SW480 (cell line): ENCODE measurements at regions not wholly inside any gene's neighbourhood (a gene's known extent, or its start where the extent isn't known, plus 50 kb on each side); places are given as distances from the start of the nearest gene placed in this dataset.
A peak's percentile ranks its signal among the peaks of the same experiment; 100 is the strongest.

Experiments used
- DNase-seq: peaks from one replicate; pipeline ENCODE4 v3.0.0-alpha.2; 2016; ENCODE audit warnings: low spot score

GRCh38 chr13:76795701-76796695, 90.2 kb downstream of the KCTD12 start:
- no peak for DNase-seq

- DNase-seq, result no peak
These were observed 93.4 kb downstream of the KCTD12 start for GRCh38 chr13:76792731-76793347.

- DNase-seq, result no peak
These were observed 95.0 kb downstream of the KCTD12 start for GRCh38 chr13:76790980-76791819.

GRCh38 chr13:76790526-76790925, 95.7 kb downstream of the KCTD12 start:
- DNase-seq, result no peak

GRCh38 chr13:76783798-76784197, 102.4 kb downstream of the KCTD12 start:
- DNase-seq, result no peak

- no peak for DNase-seq
These were observed 107.4 kb downstream of the KCTD12 start for GRCh38 chr13:76778853-76779252.

GRCh38 chr13:76777096-76777495, 109.1 kb downstream of the KCTD12 start:
- no peak for DNase-seq

- no peak for DNase-seq
These were observed 111.0 kb downstream of the KCTD12 start for GRCh38 chr13:76775088-76775740.

GRCh38 chr13:76773448-76774094, 112.6 kb downstream of the KCTD12 start:
- no peak for DNase-seq

- no peak for DNase-seq
These were observed 114.0 kb downstream of the KCTD12 start for GRCh38 chr13:76772241-76772640.

- DNase-seq, result peak; percentile 23
These were observed 116.9 kb downstream of the KCTD12 start for GRCh38 chr13:76769271-76769791.

GRCh38 chr13:76768384-76768783, 117.8 kb downstream of the KCTD12 start:
- no peak for DNase-seq

- no peak for DNase-seq
These were observed 121.3 kb downstream of the KCTD12 start for GRCh38 chr13:76764916-76765315.

GRCh38 chr13:76764429-76764828, 121.8 kb downstream of the KCTD12 start:
- DNase-seq, result peak; percentile 1

- no peak for DNase-seq
These were observed 123.5 kb downstream of the KCTD12 start for GRCh38 chr13:76762721-76763120.

- DNase-seq, result no peak
These were observed 126.3 kb downstream of the KCTD12 start for GRCh38 chr13:76759877-76760276.

GRCh38 chr13:76758738-76759137, 127.5 kb downstream of the KCTD12 start:
- no peak for DNase-seq

GRCh38 chr13:76758257-76758656, 127.9 kb downstream of the KCTD12 start:
- DNase-seq, result no peak

GRCh38 chr13:76756451-76756850, 129.8 kb downstream of the KCTD12 start:
- DNase-seq, result no peak

GRCh38 chr13:76754414-76754813, 131.8 kb downstream of the KCTD12 start:
- DNase-seq, result no peak

- no peak for DNase-seq
These were observed 134.9 kb downstream of the KCTD12 start for GRCh38 chr13:76751278-76751677.
